Suppressor macrophage treated with lipopolysaccharide for 1 hour (primary cell): ENCODE measurements at regions not wholly inside any gene's neighbourhood (a gene's known extent, or its start where the extent isn't known, plus 50 kb on each side); places are given as distances from the start of the nearest gene placed in this dataset.

Source experiments
- DNase-seq, 3 donors: peaks; one replicate each; pipeline ENCODE4 v3.0.0-alpha.2; 2020 to 2022

- no peak for DNase-seq
These were observed 82.4 kb upstream of the DACH1 start for GRCh38 chr13:71949441-71949840.

- no peak for DNase-seq
These were observed 72.2 kb upstream of the DACH1 start for GRCh38 chr13:71939186-71939585.

GRCh38 chr13:71935166-71935840 lies 68.3 kb upstream of the DACH1 start:
- no peak for DNase-seq

GRCh38 chr13:71924931-71925330 lies 57.9 kb upstream of the DACH1 start:
- no peak for DNase-seq

GRCh38 chr13:71922194-71922593 lies 55.2 kb upstream of the DACH1 start:
- DNase-seq: no peak
